ENCODE measurements at regions not wholly inside any gene's neighbourhood (a gene's known extent, or its start where the extent isn't known, plus 50 kb on each side); places are given as distances from the start of the nearest gene placed in this dataset.

DNA sequence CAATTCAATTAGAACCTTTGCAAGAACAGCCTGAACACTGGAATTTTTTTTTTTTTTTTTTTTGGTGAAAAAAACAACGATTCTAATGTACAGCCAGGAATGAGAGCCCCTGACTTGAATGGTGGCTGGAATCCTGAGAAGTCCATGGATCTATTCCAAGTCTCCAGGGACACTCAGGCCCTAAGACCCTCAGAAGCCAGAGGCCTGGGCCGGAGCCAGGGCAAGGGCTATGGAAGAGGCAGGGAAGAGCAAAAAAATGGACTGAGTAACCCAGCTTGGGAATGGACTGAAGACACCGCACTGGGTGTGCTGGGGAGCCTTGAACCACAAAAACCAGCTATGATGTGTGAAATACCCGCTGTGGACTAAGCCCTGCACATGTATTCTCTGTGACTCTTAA, 60.3 kb upstream of the LHX1 start:
- TF ChIP-seq, protein P1, sequence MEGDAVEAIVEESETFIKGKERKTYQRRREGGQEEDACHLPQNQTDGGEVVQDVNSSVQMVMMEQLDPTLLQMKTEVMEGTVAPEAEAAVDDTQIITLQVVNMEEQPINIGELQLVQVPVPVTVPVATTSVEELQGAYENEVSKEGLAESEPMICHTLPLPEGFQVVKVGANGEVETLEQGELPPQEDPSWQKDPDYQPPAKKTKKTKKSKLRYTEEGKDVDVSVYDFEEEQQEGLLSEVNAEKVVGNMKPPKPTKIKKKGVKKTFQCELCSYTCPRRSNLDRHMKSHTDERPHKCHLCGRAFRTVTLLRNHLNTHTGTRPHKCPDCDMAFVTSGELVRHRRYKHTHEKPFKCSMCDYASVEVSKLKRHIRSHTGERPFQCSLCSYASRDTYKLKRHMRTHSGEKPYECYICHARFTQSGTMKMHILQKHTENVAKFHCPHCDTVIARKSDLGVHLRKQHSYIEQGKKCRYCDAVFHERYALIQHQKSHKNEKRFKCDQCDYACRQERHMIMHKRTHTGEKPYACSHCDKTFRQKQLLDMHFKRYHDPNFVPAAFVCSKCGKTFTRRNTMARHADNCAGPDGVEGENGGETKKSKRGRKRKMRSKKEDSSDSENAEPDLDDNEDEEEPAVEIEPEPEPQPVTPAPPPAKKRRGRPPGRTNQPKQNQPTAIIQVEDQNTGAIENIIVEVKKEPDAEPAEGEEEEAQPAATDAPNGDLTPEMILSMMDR (IDR thresholded peaks at IDR 0.05; ENCODE audit: insufficient read depth, low read length, severe bottlenecking) = no peak
- no peaks in the 10 kb centered on the region for H3K27me3 ChIP-seq (ENCODE audit: control insufficient read depth, insufficient read depth, low read length)
- FAIRE-seq = no peak

GRCh38 chr17:36877771-36878170, 59.5 kb upstream of the LHX1 start:
- Histone ChIP-seq H3K36me3 (ENCODE audit: control insufficient read depth, insufficient read depth, low read length) (no peaks in the 10 kb centered on the region), H3K4me3 (ENCODE audit: low read depth, low read length) (no peak overlapping the region), H3K27me3 (ENCODE audit: control insufficient read depth, insufficient read depth, low read length) (no peaks in the 10 kb centered on the region)
- TF ChIP-seq, protein P1 (IDR thresholded peaks at IDR 0.05; ENCODE audit: insufficient read depth, low read length, severe bottlenecking) = no peak
- no peak for FAIRE-seq
- DNase-seq (ENCODE audit: low read depth) = peak; percentile 46

More for the DNA sequence above, 60.3 kb upstream of the LHX1 start:
- no peak for DNase-seq (ENCODE audit: low read depth)
- no peak overlapping the region for H3K4me3 ChIP-seq (ENCODE audit: low read depth, low read length)
- H3K36me3 ChIP-seq (ENCODE audit: control insufficient read depth, insufficient read depth, low read length) = no peaks in the 10 kb centered on the region

- TF ChIP-seq, protein P1 (IDR thresholded peaks at IDR 0.05; ENCODE audit: insufficient read depth, low read length, severe bottlenecking) = no peak
- H3K27me3 ChIP-seq (ENCODE audit: control insufficient read depth, insufficient read depth, low read length) = no peaks in the 10 kb centered on the region
- FAIRE-seq (no peak), DNase-seq (ENCODE audit: low read depth) (no peak)
- H3K4me3 ChIP-seq (ENCODE audit: low read depth, low read length) = no peak overlapping the region
- no peaks in the 10 kb centered on the region for H3K36me3 ChIP-seq (ENCODE audit: control insufficient read depth, insufficient read depth, low read length)
These were observed 59.1 kb upstream of the LHX1 start for GRCh38 chr17:36878216-36878615.

DNA sequence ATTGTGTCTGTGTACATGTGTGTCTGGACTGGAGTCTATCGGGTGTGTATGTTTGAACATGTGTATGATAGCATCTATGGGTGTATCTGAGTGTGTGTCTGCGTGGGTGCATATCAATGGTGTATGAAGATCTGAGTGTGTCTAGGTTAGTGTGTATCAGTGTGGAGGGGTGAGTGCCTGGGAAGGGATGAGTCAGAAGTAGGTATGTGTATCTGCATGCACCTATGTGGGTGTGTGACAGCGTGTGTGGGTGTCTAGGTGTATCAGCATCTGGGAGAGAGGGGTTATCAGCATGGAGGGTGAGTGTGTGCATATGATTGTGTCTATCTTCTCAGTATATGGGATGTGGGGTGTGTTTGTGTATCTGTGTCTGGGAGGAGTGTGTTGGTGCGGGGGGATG, 58.2 kb upstream of the LHX1 start:
- DNase-seq (ENCODE audit: low read depth) = peak; percentile 79
- Histone ChIP-seq H3K36me3 (ENCODE audit: control insufficient read depth, insufficient read depth, low read length) (no peaks in the 10 kb centered on the region), H3K4me3 (ENCODE audit: low read depth, low read length) (no peak overlapping the region), H3K27me3 (ENCODE audit: control insufficient read depth, insufficient read depth, low read length) (no peaks in the 10 kb centered on the region)
- TF ChIP-seq, protein P1 (IDR thresholded peaks at IDR 0.05; ENCODE audit: insufficient read depth, low read length, severe bottlenecking) = no peak
- no peak for FAIRE-seq

GRCh38 chr17:36879624-36880131, 57.6 kb upstream of the LHX1 start:
- no peaks in the 10 kb centered on the region for H3K36me3 ChIP-seq (ENCODE audit: control insufficient read depth, insufficient read depth, low read length)
- FAIRE-seq = no peak
- no peak overlapping the region for H3K4me3 ChIP-seq (ENCODE audit: low read depth, low read length)
- peaks cover 2% of the 10 kb centered on the region for H3K27me3 ChIP-seq (ENCODE audit: control insufficient read depth, insufficient read depth, low read length)
- DNase-seq (ENCODE audit: low read depth) = no peak
- TF ChIP-seq, protein P1 (IDR thresholded peaks at IDR 0.05; ENCODE audit: insufficient read depth, low read length, severe bottlenecking) = no peak

DNA sequence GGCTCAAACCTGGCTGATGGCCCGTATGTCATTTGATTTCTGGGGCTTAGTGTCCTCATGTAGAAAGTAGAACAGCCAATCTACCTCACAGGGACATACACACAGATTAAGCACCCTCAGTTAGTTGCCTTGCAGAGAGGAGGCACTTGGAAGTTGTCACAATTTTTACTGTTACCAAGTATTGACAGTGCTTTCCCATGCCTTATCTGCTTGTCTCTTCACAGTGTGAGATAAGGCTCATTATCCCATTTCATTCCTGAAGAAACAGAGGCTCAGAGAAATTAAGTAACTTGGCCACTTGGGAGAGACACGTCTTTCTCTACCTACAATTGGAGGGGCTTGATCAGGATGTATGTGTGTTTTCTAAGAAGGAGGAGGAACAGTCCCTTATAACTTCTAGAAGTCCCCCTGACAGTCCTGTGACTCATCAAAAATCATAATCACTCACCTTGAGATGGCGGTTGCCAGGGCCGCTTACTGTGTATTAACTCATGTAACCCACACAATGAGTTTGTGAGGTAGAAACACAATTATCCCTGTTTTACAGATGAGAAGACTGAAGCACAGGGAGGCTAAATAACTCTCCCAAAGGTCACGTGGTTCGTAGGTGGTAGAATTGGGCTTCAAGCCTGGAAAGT, 56.9 kb upstream of the LHX1 start:
- peak; percentile 75 for DNase-seq (ENCODE audit: low read depth)
- no peak for FAIRE-seq
- H3K36me3 ChIP-seq (ENCODE audit: control insufficient read depth, insufficient read depth, low read length) = no peaks in the 10 kb centered on the region
- H3K4me3 ChIP-seq (ENCODE audit: low read depth, low read length) = no peak overlapping the region
- TF ChIP-seq, protein P1 (IDR thresholded peaks at IDR 0.05; ENCODE audit: insufficient read depth, low read length, severe bottlenecking) = no peak
- H3K27me3 ChIP-seq (ENCODE audit: control insufficient read depth, insufficient read depth, low read length) = peaks cover 2% of the 10 kb centered on the region

Data from bronchial epithelial cell (primary cell).